ENCODE measurements at regions not wholly inside any gene's neighbourhood (a gene's known extent, or its start where the extent isn't known, plus 50 kb on each side); places are given as distances from the start of the nearest gene placed in this dataset.

- no peak for DNase-seq
Measured at GRCh38 chr18:21162786-21163185, 51.2 kb upstream of the ROCK1 start.

- DNase-seq = peak in 1 of 56 donors; percentile 6
Measured at GRCh38 chr18:21163647-21164547, 52.3 kb upstream of the ROCK1 start.

DNA sequence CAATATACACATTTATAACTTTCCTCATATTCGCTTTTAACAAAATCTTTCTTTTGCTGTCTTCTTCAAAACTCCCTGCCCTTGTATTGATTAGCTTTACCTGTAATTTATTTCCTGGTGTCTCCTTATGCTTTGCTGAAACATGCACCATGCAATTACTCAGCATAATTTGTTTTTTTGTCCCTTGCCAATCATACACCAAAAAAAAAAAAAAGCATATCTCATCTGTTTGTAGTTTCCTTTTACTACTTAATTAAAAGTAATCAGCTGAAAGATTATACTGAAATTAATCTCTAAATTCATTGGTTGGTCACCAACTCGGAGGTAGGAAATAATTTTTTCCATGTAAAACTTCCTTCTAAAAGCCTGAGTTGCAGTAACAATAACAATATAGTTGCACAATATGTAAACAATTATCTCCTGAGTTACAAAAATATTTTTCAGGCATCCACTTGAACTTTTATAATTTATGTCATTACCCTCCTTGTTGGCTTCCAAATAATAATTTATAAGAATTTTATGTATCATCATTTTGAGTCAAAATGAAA, 53.0 kb upstream of the ROCK1 start:
- DNase-seq = no peak

GRCh38 chr18:21167641-21168377, 56.2 kb upstream of the ROCK1 start:
- no peak for DNase-seq

DNA sequence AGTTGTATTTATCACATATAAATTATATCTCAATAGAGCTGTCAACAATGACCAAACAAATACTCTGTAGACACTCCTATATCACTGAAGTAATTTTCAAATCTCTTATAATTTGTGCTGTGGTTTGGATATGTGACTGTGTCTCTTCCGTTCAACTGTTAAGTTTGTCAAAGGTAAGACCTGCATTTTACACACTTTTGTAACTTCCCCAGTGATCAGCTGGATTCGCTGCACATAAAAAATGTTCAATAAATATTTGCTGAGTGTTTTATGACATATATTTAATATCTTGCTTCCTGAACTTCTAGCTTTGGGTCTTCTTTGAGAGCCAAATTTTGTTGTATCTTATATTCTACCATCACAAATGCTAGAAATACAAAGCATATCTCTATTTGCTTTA, 57.3 kb upstream of the ROCK1 start:
- DNase-seq = no peak

DNA sequence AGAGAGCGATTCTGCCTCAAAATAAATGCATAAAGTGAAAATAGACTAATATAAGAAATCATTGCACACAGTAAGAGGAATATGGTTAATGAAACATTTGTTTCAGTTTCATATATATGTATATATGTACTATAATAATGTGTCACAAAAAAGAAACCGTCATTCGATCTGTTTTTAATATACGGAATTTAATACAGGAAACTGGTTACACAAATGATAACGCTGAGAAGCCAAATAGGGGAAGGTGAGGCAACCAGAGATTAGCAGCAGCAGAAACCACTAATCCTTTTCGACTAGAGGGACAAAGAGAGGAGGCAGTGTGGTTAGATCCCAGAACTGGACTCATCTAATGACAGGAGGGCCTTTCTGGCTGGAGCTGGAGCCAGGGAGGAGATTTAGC, 64.2 kb upstream of the GREB1L start:
- DNase-seq = no peak

DNA sequence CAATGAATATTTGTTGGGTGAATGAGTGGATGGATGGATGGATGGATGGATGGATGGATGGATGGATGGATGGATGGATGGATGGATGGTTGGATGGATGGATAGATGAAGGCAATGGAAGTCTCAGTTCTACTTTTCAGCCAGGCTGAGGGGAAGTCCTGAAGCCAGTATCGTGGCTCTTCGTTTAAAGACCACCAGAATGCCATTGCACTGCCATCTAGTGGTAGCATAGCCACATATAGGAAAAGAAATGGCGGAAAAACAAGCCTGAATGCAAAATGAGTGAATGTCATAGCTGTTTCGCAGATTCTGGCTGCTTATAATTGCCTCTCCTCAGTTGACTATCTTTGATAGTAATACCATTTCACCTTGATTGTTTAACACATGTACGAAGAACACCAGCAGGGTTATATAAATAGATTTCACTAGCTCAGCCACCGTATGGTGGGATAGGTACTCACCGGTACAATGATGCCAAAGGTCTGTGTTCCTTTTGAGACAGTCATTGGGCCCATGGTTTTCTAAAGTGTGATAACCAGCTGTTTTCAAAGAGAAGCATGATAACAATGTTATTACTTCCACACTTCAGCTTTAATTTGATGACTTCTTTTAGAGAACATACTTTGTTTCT, 62.3 kb upstream of the GREB1L start:
- peak in 19 of 56 donors; percentile 0 to 61 (median 11) for DNase-seq

DNA sequence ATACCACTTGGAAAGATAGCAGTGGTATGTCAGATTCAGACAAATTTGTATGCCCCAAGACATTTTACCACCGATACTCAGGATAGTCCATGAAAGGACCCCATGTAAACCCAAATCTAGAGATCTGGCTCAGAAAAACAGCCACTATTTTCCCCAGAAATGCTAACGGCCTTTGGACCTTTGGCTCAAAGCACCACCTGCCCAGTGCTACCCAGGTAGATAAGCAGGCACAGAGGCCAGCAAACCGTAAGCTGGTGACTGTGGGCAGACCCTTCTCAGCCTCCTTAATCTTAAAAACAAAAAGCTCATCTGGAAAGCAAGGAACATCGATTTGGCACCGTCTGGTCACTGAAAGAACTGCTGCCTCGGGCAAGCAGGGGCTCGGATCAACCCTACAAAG, 61.4 kb upstream of the GREB1L start:
- DNase-seq = no peak

DNA sequence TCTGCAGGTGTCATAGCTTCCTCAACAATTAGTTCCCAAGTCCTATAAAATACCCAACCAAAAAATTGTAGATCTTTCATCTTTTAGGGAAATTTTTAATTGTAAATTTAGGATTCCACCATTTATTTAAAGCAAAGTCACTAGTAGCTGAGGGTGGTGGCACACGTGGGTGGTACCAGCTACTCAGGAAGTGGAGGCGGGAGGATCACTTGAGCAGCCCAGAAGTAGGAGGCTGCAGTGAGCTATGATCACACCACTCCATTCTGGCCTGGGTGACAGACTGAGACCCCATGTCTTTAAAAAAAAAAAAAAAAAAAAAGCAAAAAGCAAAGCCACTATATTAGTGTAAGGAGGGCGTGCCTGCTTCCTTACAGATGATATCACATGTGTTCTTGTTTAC, 60.3 kb upstream of the GREB1L start:
- DNase-seq = no peak

GRCh38 chr18:21183670-21184069, 58.4 kb upstream of the GREB1L start:
- no peak for DNase-seq

DNA sequence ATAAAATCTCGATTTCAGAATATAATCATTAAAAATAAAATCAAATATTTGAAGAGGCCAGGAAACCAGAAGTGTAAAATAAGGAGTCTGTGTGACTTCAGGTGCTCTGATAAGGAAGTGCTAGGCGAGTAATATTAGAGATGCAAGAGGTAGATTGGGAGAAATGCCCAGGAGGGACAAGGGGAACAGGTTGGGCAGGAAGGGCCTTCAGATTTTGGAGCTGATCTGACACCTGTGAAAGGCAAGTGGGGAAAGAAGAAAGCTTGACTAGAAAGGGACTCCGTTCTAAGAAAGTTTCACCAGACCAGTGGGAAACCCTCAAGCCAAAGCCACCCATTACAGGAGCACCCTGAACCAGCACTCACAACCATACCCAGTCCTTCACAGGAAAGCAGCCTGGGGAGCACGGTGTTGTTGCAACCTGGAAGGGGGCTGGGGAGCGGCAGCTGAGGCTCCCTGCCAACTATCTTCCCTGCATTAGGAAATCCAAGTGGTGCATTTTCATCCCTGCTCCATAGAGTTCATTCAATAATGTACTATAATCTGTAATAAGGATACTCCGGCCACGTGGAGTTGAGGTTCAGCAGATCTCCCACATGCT, 57.5 kb upstream of the GREB1L start:
- no peak for DNase-seq

DNA sequence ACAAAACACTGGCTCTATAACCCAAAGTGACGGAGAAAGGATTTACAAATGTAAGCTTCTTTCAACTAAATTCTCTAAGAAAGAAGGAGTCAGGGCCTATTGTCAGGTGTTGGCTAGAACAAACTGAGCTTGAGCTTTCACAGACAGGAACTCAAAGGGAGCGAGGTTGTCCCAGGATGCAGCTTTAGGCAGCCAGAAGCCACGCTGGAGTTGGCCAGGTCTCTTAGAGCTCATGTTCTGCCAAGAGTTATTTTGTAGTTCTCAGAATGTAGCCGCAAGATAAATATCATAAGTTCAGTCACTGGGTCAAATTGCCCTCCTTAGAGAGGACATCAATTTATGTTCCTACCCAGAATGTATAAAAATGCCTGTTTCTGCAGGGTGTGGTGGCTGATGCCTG, 54.1 kb upstream of the GREB1L start:
- no peak for DNase-seq

GRCh38 chr18:21191596-21192307, 50.3 kb upstream of the GREB1L start:
- DNase-seq = peak in 50 of 56 donors; percentile 1 to 77 (median 40)
